ES-I3 (cell line): ENCODE measurements at regions not wholly inside any gene's neighbourhood (a gene's known extent, or its start where the extent isn't known, plus 50 kb on each side); places are given as distances from the start of the nearest gene placed in this dataset.
"Not testable (repeated sequence)": the region's sequence is repeated elsewhere in the genome, so short reads cannot be mapped to it uniquely, and the experiment has no call there.

Source experiments
- H3K36me3 ChIP-seq: 2 replicates; pipeline ENCODE4 v1.6.1; 2013; ENCODE audit warnings: mild to moderate bottlenecking, low read length, control low read depth, moderate library complexity; ENCODE audit not compliant: insufficient read depth
- H3K4me1 ChIP-seq: 2 replicates; pipeline ENCODE4 v1.6.1; 2013; ENCODE audit warnings: mild to moderate bottlenecking, control low read depth, low read length; ENCODE audit not compliant: insufficient read depth
- H3K9ac ChIP-seq: 2 replicates; pipeline ENCODE4 v1.6.1; 2013; ENCODE audit warnings: low read depth, mild to moderate bottlenecking, low read length, moderate library complexity
- H3K9me3 ChIP-seq: 2 replicates; pipeline ENCODE4 v1.6.1; 2013; ENCODE audit warnings: mild to moderate bottlenecking, low read length, moderate library complexity; ENCODE audit not compliant: control insufficient read depth, insufficient read depth

DNA sequence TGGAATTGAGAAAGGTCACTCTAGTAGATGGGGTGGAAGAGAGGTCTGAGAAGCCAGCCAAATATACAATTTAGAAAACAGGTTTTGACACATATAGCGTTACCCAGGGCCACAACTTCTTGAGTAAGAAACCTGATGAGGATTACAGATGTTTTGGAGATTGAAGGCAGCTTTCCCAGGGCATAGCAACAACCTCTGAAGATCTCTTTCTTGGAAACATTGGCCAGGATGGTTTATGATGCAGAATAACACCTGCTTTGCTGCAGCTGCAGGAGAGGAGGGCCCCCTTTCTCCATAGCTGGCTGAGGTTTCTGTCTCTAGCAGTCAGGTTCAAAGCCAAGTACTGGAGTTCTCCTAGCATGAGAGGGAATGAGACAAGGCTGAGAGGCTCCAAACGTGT, 75.1 kb upstream of the NUP50 start:
- H3K4me1 ChIP-seq, result peaks cover 17% of the 10 kb centered on the region
- H3K9ac ChIP-seq, result no peak overlapping the region
- H3K36me3 ChIP-seq, result no peaks in the 10 kb centered on the region
- peaks cover 2% of the 10 kb centered on the region; the same call in 1 of the 2 replicates for H3K9me3 ChIP-seq

DNA sequence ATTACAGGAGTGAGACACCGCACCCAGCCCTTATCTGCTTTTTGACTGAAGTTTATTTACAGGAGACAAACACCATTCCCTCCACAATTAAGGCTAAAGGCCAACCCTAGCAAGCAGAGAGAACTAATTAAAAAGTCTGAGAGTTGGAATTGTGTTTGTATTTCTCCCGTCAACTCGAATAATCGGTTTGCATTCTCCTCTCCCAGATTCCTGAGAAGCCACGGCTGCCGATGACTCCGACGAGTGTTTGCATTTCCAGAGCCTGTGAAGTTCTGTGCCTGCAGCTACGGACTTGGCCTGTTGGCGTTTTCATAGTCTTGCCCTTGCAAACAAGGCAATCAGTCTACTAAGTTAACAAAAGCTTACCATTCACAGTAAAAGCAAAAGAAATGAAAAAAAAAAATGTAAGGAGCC, 73.2 kb upstream of the NUP50 start:
- no peak overlapping the region for H3K9ac ChIP-seq
- peaks cover 2% of the 10 kb centered on the region; the same call in 1 of the 2 replicates for H3K9me3 ChIP-seq
- H3K4me1 ChIP-seq, result peaks cover 11% of the 10 kb centered on the region
- H3K36me3 ChIP-seq, result no peaks in the 10 kb centered on the region

DNA sequence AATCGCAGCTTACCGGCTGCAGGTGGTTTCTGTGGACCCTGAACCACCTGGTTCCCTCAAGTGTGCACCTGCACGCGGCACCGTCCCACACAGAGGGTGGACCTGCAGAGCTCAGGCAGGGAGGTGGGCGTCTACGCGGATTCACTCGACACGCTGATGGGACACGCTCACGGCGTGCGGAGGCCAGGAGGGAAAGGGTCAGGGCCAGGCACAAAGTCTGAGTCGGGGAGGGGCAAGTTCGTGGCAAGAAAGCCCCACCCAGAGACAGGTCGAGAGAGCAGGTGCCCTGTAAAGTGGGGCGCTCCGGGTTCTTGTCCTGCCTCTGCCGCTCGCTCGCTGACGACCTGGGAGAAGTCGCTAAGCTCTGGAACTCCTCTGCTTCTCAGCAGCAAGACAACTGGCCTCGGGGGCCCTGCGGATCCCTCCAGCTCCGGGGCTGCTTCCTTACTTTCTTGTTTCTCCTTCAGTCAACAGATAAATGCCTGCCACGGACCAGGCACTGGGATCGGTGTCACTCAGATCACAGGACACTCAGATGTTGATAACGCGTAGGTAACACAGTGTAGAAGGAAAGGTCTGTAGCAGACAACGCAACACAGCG, 72.4 kb upstream of the NUP50 start:
- Histone ChIP-seq H3K9me3 (peaks cover 2% of the 10 kb centered on the region; the same call in 1 of the 2 replicates), H3K9ac (no peak overlapping the region), H3K4me1 (peaks cover 14% of the 10 kb centered on the region), H3K36me3 (no peaks in the 10 kb centered on the region)

DNA sequence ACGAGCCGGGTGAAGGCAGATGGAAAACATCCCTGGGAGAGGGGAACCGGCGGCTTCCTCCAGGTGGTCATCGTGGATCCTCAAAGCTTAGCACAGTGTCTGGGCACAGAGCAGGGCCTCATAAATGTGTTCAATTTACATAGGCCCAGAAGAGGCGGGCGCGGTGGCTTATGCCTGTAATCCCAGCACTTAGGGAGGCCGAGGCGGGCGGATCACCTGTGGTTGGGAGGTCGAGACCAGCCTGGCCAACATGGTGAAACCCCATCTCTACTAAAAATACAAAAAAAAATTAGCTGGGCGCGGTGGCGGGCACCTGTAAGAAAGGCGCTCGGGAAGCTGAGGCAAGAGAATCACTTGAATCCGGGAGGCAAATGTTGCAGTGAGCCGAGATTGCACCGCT, 71.8 kb upstream of the NUP50 start:
- not testable (repeated sequence) for H3K9ac ChIP-seq, H3K9me3 ChIP-seq

DNA sequence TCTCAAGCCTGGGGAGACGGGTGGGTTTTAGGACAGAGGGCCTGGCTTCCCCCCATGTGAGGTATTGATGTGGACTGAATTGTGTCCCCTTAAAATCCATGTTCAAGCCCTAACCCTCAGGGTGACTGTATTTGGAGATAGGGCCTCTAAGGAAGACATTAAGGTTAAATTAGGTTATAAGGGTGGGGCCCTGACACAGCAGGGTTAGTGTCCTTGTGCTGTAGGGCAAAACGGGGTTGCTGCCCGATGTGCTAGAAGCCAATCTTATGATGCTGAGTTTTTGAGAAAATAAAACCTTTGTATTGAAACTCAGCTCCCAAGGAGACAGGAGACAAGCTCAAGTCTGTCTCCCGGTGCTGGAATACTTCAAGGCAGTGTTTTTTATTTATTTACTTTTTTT, 71.1 kb upstream of the NUP50 start:
- Histone ChIP-seq H3K4me1 (peaks cover 10% of the 10 kb centered on the region; the same call in 1 of the 2 replicates), H3K9ac (no peak overlapping the region)

More for the DNA sequence above, 71.8 kb upstream of the NUP50 start:
- not testable (repeated sequence) for H3K36me3 ChIP-seq
- peaks cover 12% of the 10 kb centered on the region; the same call in 1 of the 2 replicates for H3K4me1 ChIP-seq

DNA sequence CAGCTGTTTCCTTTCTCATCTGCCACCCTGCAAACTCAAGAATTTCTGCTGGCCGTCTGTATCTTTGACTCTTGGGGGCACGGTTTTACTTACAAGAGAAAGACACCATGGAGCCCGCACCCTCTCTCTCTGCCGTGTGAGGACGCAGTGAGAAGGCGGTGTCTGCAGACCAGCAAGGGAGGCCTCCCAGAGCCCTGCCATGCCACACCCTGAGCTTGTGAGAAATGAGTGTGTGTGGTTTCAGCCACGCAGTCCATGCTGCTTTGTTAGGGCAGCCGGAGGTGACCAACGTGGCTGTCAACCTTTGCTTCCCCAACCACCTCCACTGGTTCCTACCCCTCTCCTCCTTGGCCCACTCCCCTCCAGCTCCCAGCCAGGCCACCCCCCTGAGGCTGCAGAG, 70.1 kb upstream of the NUP50 start:
- H3K36me3 ChIP-seq, result no peaks in the 10 kb centered on the region
- H3K9me3 ChIP-seq, result peaks cover 2% of the 10 kb centered on the region; the same call in 1 of the 2 replicates
- no peak overlapping the region for H3K9ac ChIP-seq
- H3K4me1 ChIP-seq, result peaks cover 10% of the 10 kb centered on the region; the same call in 1 of the 2 replicates

More for the DNA sequence above, 71.1 kb upstream of the NUP50 start:
- Histone ChIP-seq H3K9me3 (peaks cover 2% of the 10 kb centered on the region; the same call in 1 of the 2 replicates), H3K36me3 (no peaks in the 10 kb centered on the region)

DNA sequence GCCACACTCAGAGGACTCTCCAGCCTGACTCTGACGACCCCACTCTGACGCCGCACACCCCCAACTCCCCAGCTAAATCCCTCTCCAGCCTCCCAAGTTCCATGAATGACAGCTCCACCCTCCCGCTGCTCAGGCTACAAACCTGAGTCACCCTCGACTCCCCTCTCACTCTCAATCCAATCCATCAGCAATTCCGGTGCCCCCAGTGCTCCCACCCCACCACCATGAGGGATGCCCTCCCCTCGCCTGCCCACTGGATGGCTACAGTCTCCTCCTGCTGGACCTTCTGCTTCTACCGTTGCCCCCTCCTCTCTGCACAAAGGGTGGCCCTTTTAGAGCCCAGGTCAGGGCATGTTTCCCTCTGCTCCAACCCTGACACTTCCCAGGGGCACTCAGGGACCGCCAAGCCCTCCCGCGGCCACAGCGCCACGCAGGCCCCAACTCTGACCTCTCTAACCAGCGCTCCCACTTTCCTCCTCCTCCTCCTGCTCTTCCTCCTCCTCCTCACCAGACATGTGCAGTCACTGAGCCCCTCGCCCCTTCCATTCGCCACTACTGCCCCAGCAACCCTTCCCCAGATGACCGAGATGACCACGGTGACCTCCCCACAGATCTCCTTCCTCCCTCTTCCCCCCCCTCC, 69.5 kb upstream of the NUP50 start:
- no peak overlapping the region for H3K9ac ChIP-seq
- no peaks in the 10 kb centered on the region for H3K36me3 ChIP-seq
- peaks cover 2% of the 10 kb centered on the region; the same call in 1 of the 2 replicates for H3K9me3 ChIP-seq
- H3K4me1 ChIP-seq, result peaks cover 10% of the 10 kb centered on the region; the same call in 1 of the 2 replicates

DNA sequence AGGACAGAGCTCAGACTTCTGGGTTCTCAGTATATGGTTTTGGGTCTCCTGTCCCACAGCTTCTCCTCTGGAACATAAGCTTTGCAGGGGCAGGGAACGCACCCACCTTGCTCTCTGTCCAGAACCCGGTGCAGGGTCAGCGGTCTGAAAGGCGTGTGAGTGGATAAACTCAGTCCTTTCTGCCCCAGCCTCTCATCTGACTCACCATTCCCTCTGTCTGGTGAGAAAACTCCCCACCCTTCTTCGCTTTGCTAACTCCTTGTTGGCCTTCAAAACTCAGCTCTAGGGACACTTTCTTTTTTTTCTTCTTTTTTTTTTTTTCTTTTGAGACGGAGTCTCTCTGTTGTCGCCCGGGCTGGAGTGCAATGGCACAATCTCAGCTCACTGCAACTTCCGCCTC, 68.9 kb upstream of the NUP50 start:
- Histone ChIP-seq H3K9ac (no peak overlapping the region), H3K4me1 (peaks cover 10% of the 10 kb centered on the region; the same call in 1 of the 2 replicates), H3K9me3 (peaks cover 2% of the 10 kb centered on the region; the same call in 1 of the 2 replicates), H3K36me3 (no peaks in the 10 kb centered on the region)

DNA sequence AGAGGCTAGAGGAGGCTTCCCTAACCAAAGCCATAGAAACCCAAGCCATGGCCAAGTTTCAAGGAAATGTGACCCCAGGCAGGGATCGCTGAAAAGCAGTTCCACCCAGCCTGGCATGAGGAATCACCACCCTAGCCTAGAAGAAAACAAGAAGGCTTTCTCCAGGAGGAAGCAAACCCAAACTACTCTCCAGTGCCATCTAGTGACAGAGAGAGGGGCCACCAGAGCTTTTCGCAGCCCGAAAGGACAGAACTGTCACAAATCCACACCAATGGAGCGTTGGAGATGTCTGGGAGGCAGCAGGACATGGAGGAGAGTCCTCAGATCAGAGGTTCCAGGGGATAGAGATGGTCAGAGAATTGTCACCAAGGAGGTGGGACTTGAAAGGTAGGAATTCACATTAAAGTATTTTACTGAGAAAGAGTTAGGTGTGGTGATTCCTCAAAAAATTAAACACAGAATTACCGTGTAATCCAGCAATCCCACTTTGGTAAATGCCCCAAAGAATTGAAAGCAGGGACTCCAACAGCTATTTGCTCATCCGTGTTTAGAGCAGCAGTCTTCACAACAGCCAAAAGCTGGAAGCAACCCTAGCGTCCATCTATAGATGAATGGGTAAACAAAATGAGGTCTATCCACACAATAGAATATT, 67.3 kb upstream of the NUP50 start:
- Histone ChIP-seq H3K36me3 (no peaks in the 10 kb centered on the region), H3K9me3 (peaks cover 2% of the 10 kb centered on the region; the same call in 1 of the 2 replicates), H3K9ac (no peak overlapping the region), H3K4me1 (peaks cover 5% of the 10 kb centered on the region; the same call in 1 of the 2 replicates)

DNA sequence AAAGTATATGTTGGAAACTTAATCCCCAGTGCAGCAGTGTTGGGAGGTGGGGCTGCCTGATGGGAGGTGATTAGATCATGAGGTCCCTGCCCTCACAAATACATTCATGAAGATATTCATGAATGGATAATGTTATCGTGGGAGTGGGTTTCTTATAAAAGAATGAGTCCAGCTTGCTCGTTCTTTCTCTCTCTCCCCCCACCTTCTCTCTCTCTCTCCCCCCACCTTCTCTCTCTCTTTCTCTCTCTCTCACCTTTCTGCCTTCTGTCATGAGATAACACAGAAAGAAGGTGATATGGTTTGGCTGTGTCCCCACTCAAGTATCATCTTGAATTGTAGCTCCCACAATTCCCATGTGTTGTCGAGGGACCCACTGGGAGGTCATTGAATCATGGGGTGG, 66.7 kb upstream of the NUP50 start:
- H3K36me3 ChIP-seq, result no peaks in the 10 kb centered on the region
- peaks cover 2% of the 10 kb centered on the region; the same call in 1 of the 2 replicates for H3K9me3 ChIP-seq
- no peak overlapping the region for H3K9ac ChIP-seq
- peaks cover 5% of the 10 kb centered on the region; the same call in 1 of the 2 replicates for H3K4me1 ChIP-seq

DNA sequence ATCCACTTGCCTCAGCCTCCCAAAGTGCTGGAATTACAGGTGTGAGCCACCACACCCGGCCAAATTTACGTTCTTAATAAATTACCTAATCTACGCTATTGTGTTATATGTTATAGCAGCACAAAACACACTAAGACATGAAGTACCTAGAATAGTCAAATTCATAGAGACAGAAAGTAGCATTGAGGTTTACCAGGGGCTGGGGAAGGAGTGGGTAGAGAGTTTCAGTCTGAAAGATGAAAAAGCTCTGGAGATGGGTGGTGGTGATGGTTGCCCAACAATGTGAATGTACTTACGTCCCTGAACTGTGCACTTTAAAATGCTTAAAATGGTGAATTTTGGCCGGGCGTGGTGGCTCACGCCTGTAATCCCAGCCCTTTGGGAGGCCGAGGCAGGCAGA, 65.7 kb upstream of the NUP50 start:
- H3K9ac ChIP-seq, result no peak overlapping the region
- H3K36me3 ChIP-seq, result no peaks in the 10 kb centered on the region
- peaks cover 2% of the 10 kb centered on the region; the same call in 1 of the 2 replicates for H3K9me3 ChIP-seq
- H3K4me1 ChIP-seq, result peaks cover 5% of the 10 kb centered on the region; the same call in 1 of the 2 replicates

DNA sequence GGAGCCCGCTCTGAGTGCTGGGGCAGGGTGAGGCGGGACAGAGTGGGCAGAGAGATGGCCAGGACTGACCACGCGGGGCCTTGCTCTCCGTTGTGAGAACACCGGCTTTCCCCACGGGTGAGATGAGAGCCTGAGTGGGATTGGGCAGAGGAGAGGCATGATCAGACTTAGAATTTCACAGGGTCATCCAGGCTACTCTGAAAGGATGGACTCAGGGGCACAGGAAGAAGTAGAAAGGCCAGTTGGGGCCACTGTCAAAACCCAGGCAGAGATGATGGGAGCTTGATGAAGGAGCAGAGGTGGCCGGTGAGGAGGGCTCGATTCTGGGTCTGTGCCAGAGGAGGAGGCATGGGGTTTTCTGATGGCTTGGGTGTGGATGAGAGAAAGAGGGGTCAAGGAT, 63.8 kb upstream of the NUP50 start:
- Histone ChIP-seq H3K36me3 (no peaks in the 10 kb centered on the region), H3K9me3 (no peaks in the 10 kb centered on the region), H3K9ac (no peak overlapping the region), H3K4me1 (peaks cover 5% of the 10 kb centered on the region; the same call in 1 of the 2 replicates)

DNA sequence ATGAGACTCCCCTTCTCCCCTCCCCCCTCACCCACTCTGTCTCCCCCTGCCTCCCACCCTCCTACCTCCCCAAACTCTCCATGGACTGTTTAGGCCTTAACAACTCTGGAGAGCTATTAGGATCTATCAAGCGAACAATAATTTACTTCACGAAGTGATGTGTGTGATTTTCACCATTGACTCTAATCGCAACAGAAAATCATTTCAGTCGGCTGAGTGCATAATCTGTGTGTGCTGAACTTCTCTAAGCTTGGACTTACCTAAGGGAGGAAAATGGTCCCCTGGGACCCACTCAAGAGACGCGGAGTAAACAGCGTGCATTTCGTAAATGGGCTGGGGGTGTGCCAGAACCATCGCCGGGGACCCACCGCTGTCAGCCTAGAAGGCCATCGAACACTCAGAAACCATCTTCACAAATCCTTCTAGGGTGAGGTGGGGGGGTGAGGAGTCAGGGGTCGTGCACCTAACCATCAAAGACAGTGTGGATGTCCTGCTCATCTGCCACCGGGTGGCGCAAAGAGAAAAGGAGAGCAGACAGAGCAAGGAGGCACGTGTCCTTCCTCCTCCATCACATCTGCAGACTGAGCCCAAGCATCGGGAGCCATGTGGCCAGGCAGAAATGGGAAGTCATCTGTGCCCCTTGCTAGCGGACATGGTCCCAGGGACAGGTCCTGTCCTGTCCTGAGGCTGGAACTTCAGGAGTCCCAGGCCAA, 62.1 kb upstream of the NUP50 start:
- Histone ChIP-seq H3K9me3 (no peaks in the 10 kb centered on the region), H3K9ac (no peak overlapping the region), H3K4me1 (no peaks in the 10 kb centered on the region), H3K36me3 (no peaks in the 10 kb centered on the region)

DNA sequence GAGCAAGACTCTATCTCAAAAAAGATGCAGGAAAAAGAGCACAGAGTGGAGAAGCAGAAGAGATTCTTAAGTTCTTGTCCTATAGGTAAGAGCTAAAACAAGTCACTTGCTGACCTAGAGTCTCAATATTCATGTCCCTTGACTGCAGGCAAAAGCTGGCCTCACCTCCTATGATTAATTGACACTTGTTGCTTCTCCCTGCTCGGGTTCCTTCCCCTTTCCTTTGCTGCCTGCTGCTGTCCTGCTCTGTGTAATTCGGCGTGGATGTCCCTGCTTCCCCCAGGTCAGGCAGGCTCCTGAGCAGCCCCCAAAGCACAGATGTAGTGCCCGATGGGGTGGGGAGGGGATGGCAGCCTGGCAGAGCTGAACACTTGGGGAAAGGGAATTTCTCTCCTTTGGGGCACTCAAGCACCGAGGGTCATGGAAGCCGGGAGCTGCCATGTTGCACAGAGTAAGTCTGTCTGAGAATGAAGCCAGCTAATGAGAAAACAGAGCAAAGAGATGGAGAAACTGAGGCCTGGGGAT, 60.8 kb upstream of the NUP50 start:
- no peaks in the 10 kb centered on the region for H3K4me1 ChIP-seq
- H3K36me3 ChIP-seq, result no peaks in the 10 kb centered on the region
- H3K9ac ChIP-seq, result no peak overlapping the region
- H3K9me3 ChIP-seq, result no peaks in the 10 kb centered on the region
